Ishikawa (cell line): ENCODE measurements at regions not wholly inside any gene's neighbourhood (a gene's known extent, or its start where the extent isn't known, plus 50 kb on each side); places are given as distances from the start of the nearest gene placed in this dataset.

Source experiments
- CEBPB ChIP-seq: IDR thresholded peaks from 2 replicates; pipeline ENCODE4 v1.6.1; 2012
- CREB1 ChIP-seq: IDR thresholded peaks from 2 replicates; pipeline ENCODE4 v1.6.1; 2012; ENCODE audit warnings: low read depth
- EGR1 ChIP-seq: IDR thresholded peaks from 2 replicates; pipeline ENCODE4 v1.6.1; 2012
- EP300 ChIP-seq: IDR thresholded peaks from 2 replicates; pipeline ENCODE4 v1.6.1; 2012; ENCODE audit warnings: borderline replicate concordance
- FOXM1 ChIP-seq: IDR thresholded peaks from 2 replicates; pipeline ENCODE4 v1.6.1; 2012; ENCODE audit warnings: low read depth, borderline replicate concordance
- NFIC ChIP-seq: IDR thresholded peaks from 2 replicates; pipeline ENCODE4 v1.6.1; 2012
- RAD21 ChIP-seq: IDR thresholded peaks from 2 replicates; pipeline ENCODE4 v1.6.1; 2012; ENCODE audit warnings: low read depth
- TAF1 ChIP-seq: IDR thresholded peaks from 2 replicates; pipeline ENCODE4 v1.6.1; 2012; ENCODE audit warnings: low read depth, mild to moderate bottlenecking
- TCF12 ChIP-seq: IDR thresholded peaks from 2 replicates; pipeline ENCODE4 v1.6.1; 2012; ENCODE audit warnings: low read depth
- TEAD4 ChIP-seq: IDR thresholded peaks from 2 replicates; pipeline ENCODE4 v1.6.1; 2012
- USF1 ChIP-seq: IDR thresholded peaks from 2 replicates; pipeline ENCODE4 v1.6.1; 2012
- YY1 ChIP-seq: IDR thresholded peaks from 2 replicates; pipeline ENCODE4 v1.6.1; 2012; ENCODE audit warnings: low read depth
- ZBTB7A ChIP-seq: IDR thresholded peaks from 2 replicates; pipeline ENCODE4 v1.6.1; 2012; ENCODE audit warnings: low read depth
- TF ChIP-seq, protein P1 (sequence below): IDR thresholded peaks from 2 replicates; pipeline ENCODE4 v1.6.1; 2012; ENCODE audit warnings: low read depth, mild to moderate bottlenecking
- TF ChIP-seq, protein P2 (sequence below): IDR thresholded peaks from 2 replicates; pipeline ENCODE4 v1.6.1; 2012

GRCh38 chr18:11518788-11519685, 90.4 kb upstream of the SLC35G4 start:
- TF ChIP-seq CEBPB (no peak), RAD21 (peak; percentile 49), TCF12 (no peak), TEAD4 (no peak)
- TF ChIP-seq, protein P1, sequence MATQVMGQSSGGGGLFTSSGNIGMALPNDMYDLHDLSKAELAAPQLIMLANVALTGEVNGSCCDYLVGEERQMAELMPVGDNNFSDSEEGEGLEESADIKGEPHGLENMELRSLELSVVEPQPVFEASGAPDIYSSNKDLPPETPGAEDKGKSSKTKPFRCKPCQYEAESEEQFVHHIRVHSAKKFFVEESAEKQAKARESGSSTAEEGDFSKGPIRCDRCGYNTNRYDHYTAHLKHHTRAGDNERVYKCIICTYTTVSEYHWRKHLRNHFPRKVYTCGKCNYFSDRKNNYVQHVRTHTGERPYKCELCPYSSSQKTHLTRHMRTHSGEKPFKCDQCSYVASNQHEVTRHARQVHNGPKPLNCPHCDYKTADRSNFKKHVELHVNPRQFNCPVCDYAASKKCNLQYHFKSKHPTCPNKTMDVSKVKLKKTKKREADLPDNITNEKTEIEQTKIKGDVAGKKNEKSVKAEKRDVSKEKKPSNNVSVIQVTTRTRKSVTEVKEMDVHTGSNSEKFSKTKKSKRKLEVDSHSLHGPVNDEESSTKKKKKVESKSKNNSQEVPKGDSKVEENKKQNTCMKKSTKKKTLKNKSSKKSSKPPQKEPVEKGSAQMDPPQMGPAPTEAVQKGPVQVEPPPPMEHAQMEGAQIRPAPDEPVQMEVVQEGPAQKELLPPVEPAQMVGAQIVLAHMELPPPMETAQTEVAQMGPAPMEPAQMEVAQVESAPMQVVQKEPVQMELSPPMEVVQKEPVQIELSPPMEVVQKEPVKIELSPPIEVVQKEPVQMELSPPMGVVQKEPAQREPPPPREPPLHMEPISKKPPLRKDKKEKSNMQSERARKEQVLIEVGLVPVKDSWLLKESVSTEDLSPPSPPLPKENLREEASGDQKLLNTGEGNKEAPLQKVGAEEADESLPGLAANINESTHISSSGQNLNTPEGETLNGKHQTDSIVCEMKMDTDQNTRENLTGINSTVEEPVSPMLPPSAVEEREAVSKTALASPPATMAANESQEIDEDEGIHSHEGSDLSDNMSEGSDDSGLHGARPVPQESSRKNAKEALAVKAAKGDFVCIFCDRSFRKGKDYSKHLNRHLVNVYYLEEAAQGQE: no peak

GRCh38 chr18:11517704-11518103, 91.7 kb upstream of the SLC35G4 start:
- TF ChIP-seq FOXM1 (no peak), CEBPB (no peak), USF1 (no peak), CREB1 (no peak), EP300 (no peak), EGR1 (no peak)
- TF ChIP-seq, protein P2, sequence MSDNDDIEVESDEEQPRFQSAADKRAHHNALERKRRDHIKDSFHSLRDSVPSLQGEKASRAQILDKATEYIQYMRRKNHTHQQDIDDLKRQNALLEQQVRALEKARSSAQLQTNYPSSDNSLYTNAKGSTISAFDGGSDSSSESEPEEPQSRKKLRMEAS: no peak

GRCh38 chr18:11516751-11517503, 92.5 kb upstream of the SLC35G4 start:
- TF ChIP-seq, protein P2: no peak
- TF ChIP-seq YY1 (no peak), EP300 (no peak), TAF1 (no peak), CEBPB (no peak), CREB1 (no peak)

DNA sequence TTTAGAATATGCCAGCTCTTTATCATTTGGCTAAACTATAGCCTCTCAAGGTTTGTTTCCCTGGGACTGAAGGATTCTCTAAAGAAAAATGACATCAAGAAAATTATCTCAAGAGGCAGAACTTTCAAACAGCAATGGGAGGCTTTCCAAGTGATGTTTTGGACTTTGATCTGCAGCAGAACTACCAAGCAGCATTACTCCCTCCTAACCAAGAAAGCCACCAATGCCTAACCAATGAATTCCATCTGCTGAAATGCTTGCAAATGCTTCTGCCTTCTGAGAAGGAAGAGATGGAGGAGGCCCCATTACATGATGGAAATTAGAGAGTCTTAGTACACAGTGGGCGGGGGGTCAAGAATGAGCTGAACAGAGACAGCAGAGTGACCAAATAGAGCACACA, 95.1 kb upstream of the SLC35G4 start:
- TF ChIP-seq EGR1 (no peak), YY1 (no peak), RAD21 (no peak), TEAD4 (no peak), TAF1 (no peak), TCF12 (no peak), NFIC (no peak), ZBTB7A (no peak), CEBPB (no peak), CREB1 (no peak), USF1 (no peak), EP300 (no peak), FOXM1 (no peak)
- TF ChIP-seq, protein P1: no peak
- TF ChIP-seq, protein P2: no peak

DNA sequence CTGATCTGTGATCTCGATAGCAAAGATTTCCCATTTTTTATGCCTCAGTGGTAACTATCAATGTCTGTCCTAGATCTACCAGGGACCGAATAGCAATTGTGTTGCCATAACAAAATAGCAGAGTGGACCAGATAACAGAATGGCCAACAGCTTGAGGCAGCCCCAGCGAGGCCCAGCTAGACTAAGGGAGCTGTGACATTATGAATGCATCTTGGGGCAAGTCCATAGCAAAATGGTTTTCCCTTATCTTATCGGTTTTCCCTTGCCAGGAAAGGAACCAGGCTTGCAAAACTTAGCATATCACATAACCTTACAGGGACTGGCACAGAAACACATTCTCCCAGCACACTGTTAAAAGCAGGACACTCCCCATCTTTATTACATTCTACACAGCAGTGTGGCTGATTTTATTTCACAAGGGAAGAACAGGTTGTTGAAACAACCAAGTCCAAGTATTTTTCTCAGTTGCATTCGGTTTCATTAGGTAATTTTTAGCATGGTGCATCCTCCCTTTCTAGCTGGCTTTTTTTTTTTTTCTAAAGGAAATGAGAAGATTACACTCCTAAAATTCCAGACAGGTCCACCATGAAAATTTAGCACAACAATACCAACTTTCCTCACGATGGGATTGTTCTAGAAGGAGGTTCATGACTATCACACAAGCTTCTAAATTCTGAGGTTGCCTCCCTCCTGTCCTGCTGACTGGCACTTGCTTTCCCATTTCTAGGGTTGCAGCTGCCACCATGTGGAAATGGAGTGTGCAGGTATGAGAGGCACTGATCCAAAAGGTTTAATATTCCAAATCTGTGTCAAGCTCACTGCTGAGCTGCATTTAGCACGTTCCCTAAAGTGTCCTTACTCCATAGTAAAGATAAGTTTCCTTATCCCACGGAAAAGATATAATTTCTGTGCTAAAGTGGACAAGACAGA, 97.0 kb upstream of the SLC35G4 start:
- no peak for TF ChIP-seq TEAD4
- no peak for TF ChIP-seq FOXM1
- TF ChIP-seq, protein P2: no peak
- TF ChIP-seq TAF1: no peak
- TF ChIP-seq EP300: no peak
- TF ChIP-seq ZBTB7A: no peak
- TF ChIP-seq TCF12: no peak
- TF ChIP-seq NFIC: no peak
- TF ChIP-seq, protein P1: no peak
- no peak for TF ChIP-seq EGR1
- TF ChIP-seq YY1: no peak
- TF ChIP-seq CEBPB: no peak
- TF ChIP-seq RAD21: no peak
- TF ChIP-seq USF1: no peak
- TF ChIP-seq CREB1: no peak
